ENCODE measurements at regions not wholly inside any gene's neighbourhood (a gene's known extent, or its start where the extent isn't known, plus 50 kb on each side); places are given as distances from the start of the nearest gene placed in this dataset.
"Not testable (repeated sequence)": the region's sequence is repeated elsewhere in the genome, so short reads cannot be mapped to it uniquely, and the experiment has no call there.

DNA sequence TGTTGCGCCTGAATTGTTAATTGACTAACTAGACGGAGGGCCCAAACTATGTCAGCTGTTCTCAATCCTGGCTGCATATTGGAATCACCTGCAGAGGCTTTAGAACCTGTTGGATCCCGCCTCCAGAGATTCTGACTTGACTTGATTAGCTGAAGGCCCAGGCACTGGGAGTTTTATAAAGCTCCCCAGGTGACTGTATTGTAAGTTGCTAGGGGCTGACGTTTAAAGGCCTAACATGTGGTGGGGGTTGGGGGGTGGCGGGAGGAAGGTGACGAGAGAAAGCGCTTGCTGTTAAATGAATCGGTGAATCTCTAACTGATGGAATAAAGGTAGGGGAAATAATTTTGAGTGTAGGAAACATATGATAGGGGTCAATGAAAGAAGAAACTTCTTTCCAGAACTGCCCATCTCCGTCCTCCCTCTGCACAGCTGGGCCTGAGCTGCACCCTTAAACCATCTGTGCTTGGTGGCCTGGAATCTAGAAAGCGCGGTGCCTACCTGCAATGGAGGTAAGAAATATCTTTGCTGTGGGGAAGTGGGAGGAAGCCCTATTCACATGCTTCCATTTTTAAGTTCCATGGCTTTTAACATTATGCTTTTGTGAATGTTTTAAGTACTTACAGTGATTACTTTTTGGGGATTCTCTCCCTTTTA is 225.0 kb upstream of the FAM3C start:
- DNase-seq (ENCODE audit: low read depth), result no peak

DNA sequence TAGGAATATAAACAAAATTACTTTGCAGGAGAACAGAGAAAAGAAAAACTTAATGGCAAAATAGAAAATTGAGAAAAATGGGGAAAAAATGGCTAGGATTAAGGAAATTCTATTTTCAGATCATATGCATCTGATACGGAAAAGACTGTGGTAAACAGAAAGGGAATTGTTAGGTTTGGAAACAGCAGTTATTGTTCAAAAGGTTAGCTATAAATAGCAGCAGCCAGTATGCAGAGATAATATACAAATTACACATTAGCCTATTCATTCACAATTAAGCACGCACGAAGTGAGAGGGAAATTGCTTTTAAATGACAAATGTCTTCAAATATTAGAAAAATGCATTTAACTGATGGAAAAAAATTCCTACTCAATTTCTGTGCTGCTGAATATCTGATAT is 224.1 kb upstream of the FAM3C start:
- DNase-seq (ENCODE audit: low read depth), result no peak

DNA sequence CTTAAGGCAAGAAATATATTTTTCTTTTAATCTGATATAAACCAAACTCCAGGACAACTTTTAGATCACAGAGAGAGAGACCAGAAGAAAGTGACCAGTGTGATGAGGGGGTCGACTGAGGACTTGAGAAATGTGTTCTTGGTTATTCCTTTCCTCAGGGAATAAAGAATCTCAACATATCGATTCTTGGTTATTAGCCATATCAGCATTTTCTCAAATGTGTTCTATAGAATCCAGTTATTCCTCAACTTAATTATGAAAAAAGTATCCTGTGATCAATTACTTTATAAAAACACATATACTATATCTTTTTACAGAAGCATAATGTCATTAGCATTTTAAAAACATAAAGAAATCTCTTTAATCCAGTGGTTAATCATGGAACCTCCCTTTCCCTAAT is 222.1 kb upstream of the FAM3C start:
- DNase-seq (ENCODE audit: low read depth), result no peak

DNA sequence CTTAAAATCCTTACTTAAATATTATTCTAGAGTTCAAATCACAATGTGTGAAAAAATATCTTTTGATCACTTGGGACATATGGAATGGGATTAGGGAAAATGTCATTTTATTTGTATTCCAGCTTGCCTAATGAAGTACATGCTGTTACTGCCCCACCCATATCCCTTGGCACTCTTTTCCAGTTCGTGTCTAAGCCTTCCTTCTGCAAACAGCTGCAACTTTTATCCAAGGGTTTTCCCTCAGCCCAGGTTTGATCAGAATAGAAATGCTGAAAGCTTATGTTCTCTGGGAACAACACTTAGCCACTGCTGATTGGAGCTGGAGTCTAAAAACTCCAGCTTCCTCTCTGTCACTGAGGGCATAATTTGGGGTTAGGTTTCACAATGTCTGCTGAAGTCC is 214.1 kb upstream of the FAM3C start:
- no peak for DNase-seq (ENCODE audit: low read depth)

DNA sequence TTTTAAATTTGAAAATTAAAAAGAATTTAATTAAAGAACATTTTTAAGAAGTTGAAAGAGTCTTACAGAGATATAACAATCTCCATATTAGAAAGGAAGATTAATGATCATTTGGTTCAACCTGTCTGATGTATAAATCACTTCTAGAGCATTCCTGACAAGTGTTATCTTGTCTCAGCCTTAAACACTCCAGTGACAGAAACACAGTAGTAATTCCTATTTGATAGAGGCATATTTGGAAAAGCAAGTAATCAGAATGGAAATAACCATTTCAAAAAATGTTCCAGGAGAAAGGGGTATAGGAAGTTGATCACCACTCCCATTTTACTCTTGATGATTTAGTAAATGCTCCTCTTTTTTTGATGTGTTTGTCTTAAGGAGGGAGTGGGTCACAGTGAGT is 213.1 kb upstream of the FAM3C start:
- no peak for DNase-seq (ENCODE audit: low read depth)

DNA sequence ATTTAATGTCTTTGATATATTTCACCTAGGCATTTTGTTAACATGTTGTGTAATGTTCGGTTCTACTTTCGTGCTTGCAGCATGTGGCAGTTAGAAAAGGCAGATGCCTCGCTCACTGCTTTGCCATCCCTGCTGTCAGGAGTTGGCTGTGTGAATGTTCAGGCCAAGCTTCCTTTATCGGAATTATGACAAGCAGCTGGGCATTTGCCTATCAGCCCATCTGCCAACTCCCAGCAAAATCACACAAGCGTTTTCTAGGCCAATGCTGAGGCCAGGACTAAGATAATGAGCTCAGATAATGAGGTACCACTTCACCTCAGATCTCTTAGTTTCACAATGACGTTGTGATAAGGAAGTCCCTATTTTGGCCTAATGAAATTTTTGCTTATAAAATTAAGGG is 212.7 kb upstream of the FAM3C start:
- no peak for DNase-seq (ENCODE audit: low read depth)

DNA sequence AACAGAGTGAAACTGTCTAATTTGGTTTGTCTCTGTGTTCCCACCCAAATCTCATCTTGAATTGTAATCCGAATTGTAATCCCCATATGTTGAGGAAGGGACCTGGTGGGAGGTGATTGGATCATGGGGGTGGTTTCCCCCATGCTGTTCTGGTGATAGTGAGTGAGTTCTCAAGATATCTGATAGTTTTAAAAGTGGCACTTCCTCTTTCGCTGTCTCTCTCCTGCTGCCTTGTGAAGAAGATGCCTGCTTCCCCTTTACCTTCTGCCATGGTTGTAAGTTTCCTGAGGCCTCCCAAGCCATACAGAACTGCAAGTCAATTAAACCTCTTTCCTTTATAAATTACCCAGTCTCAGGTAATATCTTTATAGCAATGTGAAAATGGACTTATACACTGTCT is 212.1 kb upstream of the FAM3C start:
- DNase-seq (ENCODE audit: low read depth), result not testable (repeated sequence)

DNA sequence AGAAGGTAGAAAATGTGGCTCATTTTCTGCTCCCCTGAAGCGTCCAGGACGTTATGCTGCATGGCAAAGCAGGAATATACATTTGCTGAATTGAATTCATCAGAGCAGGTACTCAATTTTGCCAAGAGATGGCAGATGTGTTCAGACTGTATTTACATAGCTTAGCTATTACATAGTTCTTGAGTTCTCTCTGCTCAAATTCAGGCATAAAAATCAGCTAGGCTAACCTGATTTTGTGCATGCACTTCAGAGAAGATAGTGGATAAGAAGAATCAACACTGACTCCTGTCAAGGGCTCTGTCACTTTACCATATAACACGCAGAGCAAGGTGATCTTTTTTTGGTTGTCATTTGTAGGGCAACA is 209.2 kb upstream of the FAM3C start:
- DNase-seq (ENCODE audit: low read depth), result no peak

DNA sequence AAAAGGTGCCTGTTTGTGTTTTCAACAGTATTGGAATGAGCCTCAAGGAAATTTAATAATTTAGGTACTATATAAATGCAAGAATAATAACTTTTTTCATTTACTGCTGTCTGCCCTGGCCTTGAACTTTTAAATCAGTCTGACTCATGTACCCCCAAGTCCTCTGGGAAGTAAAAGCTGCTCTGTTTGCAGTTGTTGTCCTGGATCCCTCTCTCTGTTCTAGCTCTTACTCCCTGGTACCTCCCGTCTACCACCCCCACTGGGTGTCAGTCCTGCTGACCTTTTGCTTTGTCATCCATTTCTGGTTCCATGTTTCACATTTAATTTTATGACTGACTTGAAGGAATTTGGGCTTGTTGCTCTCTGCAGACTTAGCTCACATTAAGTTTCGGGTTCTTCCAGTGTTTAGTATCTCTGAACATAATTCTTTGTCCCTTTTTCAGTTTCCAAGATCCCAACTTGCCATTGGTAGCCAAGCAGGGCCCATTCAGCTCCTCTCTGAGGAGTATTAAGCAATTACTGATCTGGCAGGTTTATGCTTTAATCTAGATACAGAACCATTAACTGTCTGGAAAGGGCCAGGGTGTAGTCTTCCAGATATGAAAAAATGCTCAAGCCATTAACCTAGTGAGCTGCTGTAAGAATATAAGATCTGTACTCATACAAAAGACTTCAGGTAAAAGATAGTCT is 208.7 kb upstream of the FAM3C start:
- DNase-seq (ENCODE audit: low read depth), result no peak

DNA sequence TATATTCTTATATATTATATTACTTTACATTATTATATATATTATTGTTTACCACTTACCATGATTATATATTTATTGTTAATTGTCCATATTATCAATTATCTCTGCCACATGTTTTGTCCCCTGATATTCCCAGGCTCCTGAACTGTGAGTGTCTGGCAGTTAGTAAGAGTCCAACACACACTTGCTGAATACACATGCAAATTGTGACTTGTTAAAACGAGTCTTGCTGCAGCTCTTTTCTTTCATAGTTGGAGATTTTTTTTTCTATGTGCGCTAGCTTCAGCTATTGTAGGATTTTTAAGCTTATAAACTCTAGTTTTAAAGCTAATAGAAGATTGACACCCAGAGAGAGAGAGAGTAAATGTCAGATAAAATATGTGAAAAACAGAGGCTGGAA is 207.8 kb upstream of the FAM3C start:
- no peak for DNase-seq (ENCODE audit: low read depth)

DNA sequence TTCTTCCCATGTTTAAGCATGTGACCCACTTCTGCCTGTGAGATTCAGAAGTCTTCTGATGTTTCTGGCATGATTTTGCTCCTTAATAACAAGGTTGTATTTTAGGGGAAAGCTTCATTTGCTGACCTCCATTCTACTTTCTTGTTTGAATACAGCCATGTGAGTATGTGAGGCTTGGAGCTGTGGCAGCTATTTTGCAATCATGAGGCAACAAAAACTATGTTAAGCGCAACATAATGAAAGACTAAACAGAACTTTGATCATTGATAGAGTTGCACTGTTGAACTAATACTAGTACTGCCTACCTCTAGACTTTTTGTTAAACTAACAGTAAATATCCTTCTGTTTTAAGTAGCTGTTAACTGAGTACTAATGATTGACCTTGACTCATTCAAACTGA is 203.8 kb upstream of the FAM3C start:
- no peak for DNase-seq (ENCODE audit: low read depth)

DNA sequence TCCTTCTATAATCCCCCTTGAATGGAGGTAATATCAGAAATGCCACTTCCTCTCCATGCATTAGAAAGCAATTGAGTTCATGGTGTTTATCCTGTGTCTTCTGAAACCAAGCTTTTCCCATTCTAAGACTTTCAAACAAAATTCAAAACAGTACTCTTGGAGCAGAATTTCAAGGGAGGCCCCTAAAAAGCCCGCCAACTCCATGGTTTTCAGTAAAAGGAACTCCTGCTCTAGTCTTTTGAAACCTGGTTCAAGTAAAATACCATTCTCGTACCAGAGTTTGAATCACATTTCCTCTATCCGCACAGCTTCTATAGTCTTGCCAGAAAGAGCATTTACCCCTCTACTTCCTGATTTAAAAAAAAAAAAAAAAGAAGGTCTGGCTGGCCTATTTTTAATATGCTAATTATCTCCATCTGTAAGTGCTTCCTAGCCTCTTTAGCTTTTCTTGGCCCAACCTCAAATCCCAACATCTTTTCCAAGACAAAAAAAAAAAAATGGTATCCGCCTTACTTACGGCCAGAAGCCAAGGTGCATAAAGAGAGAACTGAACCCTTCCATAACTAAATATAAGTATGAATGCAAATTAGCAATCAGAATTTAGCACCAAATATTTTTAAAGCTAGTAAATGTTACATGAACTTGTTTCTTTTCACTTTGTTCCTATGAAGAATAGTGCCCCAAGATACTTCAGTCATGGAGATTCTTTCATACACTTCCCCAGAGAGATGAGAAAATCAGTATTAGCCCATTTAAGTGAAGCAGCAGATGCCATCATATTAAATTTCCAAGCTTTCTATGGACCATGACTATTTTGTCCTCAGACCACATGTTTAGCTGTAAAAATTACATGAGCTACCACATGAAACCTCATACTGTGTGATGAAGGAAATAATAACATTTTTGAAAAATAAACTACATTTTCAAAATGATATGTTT is 199.9 kb upstream of the FAM3C start:
- no peak for DNase-seq (ENCODE audit: low read depth)

DNA sequence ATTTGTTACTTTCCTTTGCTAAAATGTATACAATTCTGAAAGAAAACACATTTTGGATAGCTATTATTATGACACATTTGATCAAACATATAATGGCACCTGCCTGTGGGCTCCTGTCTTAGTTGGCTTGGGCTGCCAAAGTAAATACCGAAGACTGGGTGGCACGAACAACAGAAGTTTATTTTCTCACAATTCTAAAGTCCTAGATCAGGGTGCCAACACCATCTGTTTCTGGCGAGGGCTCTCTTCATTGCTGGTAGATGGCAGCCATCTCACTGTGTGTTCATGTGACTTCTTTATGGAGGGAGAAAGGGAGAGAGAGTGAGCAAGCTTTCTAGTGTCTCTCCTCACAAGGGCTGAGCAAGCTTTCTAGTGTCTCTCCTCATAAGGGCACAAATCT is 195.8 kb upstream of the FAM3C start:
- no peak for DNase-seq (ENCODE audit: low read depth)

DNA sequence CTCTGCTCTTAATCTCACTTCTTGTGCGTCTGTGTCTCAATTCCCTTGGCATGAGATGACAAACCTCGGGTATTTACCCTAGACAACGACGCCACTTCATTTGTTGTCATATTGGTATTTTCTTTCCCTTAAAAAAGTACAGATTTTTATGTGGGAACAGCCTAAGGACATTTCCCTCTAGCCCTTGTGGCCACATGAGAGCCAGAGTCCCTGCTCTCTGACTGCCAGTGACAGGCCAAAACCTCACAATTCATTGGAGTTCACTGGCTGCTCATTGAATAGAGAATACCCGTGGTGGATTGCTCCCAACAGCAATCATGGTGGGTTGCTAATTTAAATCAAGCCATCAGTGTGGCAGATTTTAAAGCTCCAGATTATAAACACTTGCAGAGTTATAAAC is 191.3 kb upstream of the FAM3C start:
- no peak for DNase-seq (ENCODE audit: low read depth)

DNA sequence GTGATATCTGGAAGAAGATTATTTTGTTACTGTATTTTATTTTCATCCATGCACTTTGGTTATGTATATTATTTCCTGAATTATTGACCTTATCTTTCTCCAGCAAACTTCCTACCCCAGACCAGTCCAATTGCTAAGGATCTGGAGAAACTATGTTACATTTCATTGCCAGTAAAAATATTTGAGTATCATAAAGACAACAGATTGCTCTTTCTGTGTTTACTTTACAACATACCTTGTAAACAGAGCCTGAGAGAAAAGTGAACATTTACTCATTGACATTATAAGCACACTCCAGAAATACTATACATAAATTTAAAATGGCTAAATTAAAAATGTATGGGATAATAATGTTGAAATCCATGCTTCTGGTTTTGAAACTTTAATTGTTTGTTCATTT is 186.2 kb upstream of the FAM3C start:
- no peak for DNase-seq (ENCODE audit: low read depth)

DNA sequence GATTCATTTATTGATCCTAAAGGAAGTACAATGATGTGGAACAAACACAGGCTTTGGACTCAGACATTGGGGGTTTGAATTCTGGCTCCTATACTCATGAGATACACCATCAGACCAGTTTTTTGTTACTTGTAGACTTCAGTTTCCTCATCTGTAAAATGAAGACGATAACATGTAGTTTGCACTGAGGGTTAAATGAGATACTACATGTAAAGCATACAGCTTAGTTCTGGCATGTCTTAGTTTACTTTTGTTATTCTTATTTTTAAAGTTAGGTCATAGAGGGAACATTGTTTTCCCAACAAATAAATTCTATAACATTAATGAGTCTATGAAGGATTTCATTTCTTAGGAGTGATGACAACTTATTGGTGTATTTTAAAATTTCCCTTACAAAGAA is 183.5 kb upstream of the FAM3C start:
- no peak for DNase-seq (ENCODE audit: low read depth)

DNA sequence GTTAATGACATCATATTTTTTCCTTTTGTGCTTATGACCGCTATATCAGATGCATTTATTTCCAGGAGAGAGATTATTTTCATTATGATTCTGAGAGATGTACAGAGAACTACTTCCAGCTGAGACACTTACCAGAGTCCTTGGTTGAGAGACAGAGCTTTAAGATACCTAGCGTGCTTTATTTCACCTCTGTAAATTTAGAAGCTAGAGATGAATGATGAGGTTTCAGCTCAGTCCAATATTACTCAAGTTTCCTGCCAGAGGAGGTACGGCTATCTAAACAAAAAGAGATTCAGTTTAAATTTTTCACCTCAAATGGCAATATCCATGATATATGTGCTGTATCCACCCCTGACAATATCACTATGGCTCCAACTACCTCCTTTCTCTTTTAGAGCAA is 182.6 kb upstream of the FAM3C start:
- DNase-seq (ENCODE audit: low read depth), result no peak

DNA sequence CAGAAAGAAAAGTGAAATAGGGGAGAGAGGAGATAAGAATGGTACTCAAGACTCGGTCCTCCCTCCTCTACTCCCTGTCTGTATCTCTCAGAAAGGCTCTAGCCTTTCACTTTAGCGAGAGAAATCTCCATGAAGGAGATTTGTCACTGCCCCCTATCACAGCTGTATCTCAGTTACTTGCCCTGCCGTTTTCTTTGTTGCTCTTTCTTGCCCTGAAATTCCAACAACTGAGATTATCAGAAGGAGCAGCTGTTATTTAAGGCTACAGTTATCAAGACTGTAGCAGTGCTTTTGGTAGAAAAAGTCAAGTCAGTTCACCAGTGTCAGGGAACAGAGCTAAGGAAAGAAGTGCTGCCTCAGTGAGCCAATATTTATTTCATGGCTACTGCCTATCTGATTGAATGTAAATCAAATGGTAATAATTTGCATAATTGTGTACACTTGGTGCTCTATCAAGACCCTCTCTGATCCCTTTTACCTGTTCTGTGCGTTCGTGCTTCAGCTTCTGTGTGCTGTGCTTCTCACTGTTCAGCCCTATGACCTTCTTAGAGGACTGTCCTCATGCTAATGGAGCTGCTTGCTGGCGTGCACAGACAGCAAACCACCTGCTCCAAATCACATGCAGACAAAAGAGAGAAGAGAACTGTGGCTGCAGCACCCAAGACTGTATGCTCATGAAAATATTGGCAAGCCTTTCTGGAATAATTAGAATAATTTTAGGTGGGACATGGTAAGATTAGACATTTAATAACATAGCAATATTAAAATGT is 180.2 kb upstream of the FAM3C start:
- DNase-seq (ENCODE audit: low read depth), result no peak

DNA sequence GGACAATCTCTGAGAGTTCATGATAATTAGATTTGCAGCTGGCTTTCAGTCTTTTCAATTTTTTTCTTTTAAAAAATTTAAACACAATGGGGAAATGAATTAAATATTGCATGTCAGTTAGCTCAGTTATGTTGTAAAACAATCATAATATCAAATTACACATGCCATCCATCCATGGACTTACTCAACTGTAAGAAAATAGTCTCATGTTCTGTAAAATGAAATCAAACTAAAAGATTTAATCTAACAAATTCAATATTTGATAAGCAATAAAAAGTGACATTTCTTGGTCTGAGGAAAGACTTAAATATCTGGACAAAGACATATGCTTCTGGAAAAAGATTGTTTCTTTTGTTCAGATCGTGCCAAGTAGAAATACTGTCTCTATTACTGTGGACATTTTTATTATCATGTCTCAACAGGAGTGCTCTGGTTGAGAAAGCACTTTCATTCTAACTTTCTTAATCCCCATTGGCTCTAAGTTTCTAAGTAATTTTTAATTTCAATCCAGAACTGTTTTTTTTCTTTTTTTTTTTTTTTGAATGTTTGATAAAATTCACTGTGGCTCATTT is 179.2 kb upstream of the FAM3C start:
- DNase-seq (ENCODE audit: low read depth), result no peak

DNA sequence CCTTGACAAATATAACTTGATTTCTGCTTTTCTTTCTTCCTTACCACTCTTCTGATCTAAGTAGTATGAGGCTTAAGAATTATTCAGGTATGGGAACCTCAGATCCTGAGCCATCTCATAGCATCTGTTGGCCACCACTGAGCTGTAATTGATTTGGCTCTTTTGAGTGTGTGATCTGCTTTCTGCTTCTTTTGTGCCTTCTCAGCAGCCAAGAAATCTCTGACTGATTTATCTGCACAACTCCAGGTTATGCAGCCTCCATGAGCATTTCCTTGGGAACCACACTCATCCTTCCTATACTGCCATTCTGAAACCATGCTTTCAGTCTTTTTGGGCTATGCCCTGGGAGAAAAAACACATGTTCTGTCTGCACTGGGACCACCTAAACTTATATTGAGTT is 178.0 kb upstream of the FAM3C start:
- DNase-seq (ENCODE audit: low read depth), result no peak

DNA sequence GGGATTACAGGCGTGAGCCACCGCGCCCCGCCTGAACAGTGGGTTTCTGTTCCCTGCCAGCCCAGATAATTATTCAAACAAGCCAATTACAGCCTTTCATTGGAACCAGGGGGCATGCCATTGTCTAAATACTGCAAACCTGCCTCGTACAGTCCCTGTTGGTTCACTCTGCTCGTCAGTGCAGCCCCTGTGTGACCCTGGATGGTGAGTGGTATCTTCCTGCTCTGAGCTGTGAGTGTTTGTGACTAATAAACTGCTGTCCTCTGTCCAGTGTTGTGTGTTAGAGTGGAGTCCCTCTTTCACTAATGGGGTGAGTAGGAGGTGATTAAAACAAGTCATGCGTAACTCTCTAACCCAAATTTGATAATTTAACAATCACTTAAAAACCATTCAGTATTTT is 176.5 kb upstream of the FAM3C start:
- no peak for DNase-seq (ENCODE audit: low read depth)

DNA sequence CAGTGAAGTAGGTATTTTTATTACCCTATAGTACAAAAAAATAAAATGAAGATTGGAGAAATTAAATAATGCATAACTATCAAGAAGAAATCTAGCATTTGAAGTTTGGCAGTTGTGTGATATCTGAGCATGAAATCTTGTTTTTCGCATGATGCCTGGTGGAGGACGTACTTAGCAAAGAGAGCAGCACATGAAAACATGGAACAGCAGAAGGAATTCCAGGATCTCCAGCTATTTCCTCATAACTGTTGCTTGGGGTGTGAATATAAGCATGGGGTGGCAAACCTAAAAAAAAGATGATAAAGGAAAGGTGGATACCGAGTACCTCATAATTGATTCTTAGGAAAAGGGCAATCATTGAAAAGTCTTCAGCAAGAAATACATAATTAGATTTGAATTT is 174.3 kb upstream of the FAM3C start:
- DNase-seq (ENCODE audit: low read depth), result no peak
